SK-N-SH (cell line): ENCODE measurements at regions not wholly inside any gene's neighbourhood (a gene's known extent, or its start where the extent isn't known, plus 50 kb on each side); places are given as distances from the start of the nearest gene placed in this dataset.

Source experiments
- CTCF ChIA-PET: fragments of 300-600, 350-600 bp; formaldehyde crosslinking; extraction: SDS; loops from one replicate; lab custom pipeline; 2021; lab: Yijun Ruan, JAX
- POLR2A ChIA-PET: fragments of 350-600 bp; sonication (Branson Sonifier 250); formaldehyde crosslinking; extraction: SDS; loops from one replicate; lab custom pipeline; 2020; ENCODE audit warnings: antibody characterized with exemption, inconsistent platforms; lab: Yijun Ruan, JAX
- DNase-seq: peaks from one replicate; pipeline ENCODE4 v3.0.0; 2012
- H2AFZ ChIP-seq: fragments of 200-600 bp; sonication (generic); 2 replicates; pipeline ENCODE4 v1.8.1; 2016; ENCODE audit warnings: antibody characterized with exemption, mild to moderate bottlenecking, low read depth
- H3F3A ChIP-seq: fragments of 200-600 bp; sonication (generic); replicated peaks from 2 replicates; pipeline ENCODE3; 2016; ENCODE audit warnings: antibody characterized with exemption, mild to moderate bottlenecking; ENCODE audit not compliant: insufficient read depth
- H3K27ac ChIP-seq, 2 experiments: fragments of 200-500 bp in 1 of 2; fragments of 200-600 bp in 1 of 2; sonication (Bioruptor generic) in 1 of 2; sonication (generic), shearing (Covaris generic) in 1 of 2; 2 replicates each; pipeline versions ENCODE4 v1.5.1 to v1.6.1; 2014 to 2016; ENCODE audit warnings: low read depth in 2 of 2, inconsistent platforms in 1 of 2, low read length in 1 of 2, mild to moderate bottlenecking in 1 of 2, mixed read lengths in 1 of 2
- H3K27me3 ChIP-seq: fragments of 200-600 bp; sonication (generic), shearing (Covaris generic); 2 replicates; pipeline ENCODE4 v1.6.1; 2016; ENCODE audit warnings: mixed run types; ENCODE audit not compliant: insufficient read depth
- H3K36me3 ChIP-seq, 2 experiments: fragments of 200-500 bp in 1 of 2; fragments of 200-600 bp in 1 of 2; sonication (Bioruptor generic) in 1 of 2; sonication (generic) in 1 of 2; replicated peaks in 1 of 2; 2 replicates each; pipeline versions ENCODE3 to v1.5.1; 2014 to 2016; ENCODE audit warnings: low read length in 1 of 2, mild to moderate bottlenecking in 1 of 2; ENCODE audit not compliant: insufficient read depth in 2 of 2, control insufficient read depth in 1 of 2
- H3K4me1 ChIP-seq, 2 experiments: fragments of 200-500 bp in 1 of 2; fragments of 200-600 bp in 1 of 2; sonication (Bioruptor generic) in 1 of 2; sonication (generic), shearing (Covaris generic) in 1 of 2; 2 replicates each; pipeline versions ENCODE4 v1.5.1 to v1.6.1; 2014 to 2016; ENCODE audit warnings: low read depth in 1 of 2, low read length in 1 of 2, mixed run types in 1 of 2; ENCODE audit not compliant: insufficient read depth in 2 of 2, control insufficient read depth in 1 of 2
- H3K4me2 ChIP-seq: fragments of 200-600 bp; sonication (generic), shearing (Covaris generic); 2 replicates; pipeline ENCODE4 v1.6.1; 2017; ENCODE audit warnings: mixed run types
- H3K4me3 ChIP-seq, 2 experiments: fragments of 200-500 bp in 1 of 2; fragments of 200-600 bp in 1 of 2; sonication (Bioruptor generic) in 1 of 2; sonication (generic), shearing (Covaris generic) in 1 of 2; 2 replicates each; pipeline versions ENCODE4 v1.5.1 to v1.8.1; 2014 to 2016; ENCODE audit warnings: low read depth in 2 of 2, inconsistent platforms in 1 of 2, low read length in 1 of 2, mild to moderate bottlenecking in 1 of 2, mixed read lengths in 1 of 2, moderate library complexity in 1 of 2
- H3K79me2 ChIP-seq: fragments of 200-600 bp; sonication (generic); 2 replicates; pipeline ENCODE4 v1.8.1; 2017; ENCODE audit warnings: mild to moderate bottlenecking; ENCODE audit not compliant: insufficient read depth
- H3K9ac ChIP-seq: fragments of 200-600 bp; sonication (generic); 2 replicates; pipeline ENCODE4 v1.6.1; 2017; ENCODE audit warnings: mixed run types
- H3K9me2 ChIP-seq: fragments of 200-600 bp; sonication (generic); 2 replicates; pipeline ENCODE4 v1.6.1; 2017; ENCODE audit warnings: mixed run types
- H3K9me3 ChIP-seq: fragments of 200-600 bp; sonication (generic); 2 replicates; pipeline ENCODE4 v1.6.1; 2017; ENCODE audit warnings: mixed run types, mild to moderate bottlenecking, moderate library complexity
- H4K20me1 ChIP-seq: fragments of 200-600 bp; sonication (generic); 2 replicates; pipeline ENCODE4 v1.6.1; 2017; ENCODE audit warnings: mild to moderate bottlenecking, mixed run types; ENCODE audit not compliant: insufficient read depth
- EP300 ChIP-seq, 2 experiments: IDR thresholded peaks; 2 replicates each; pipeline versions ENCODE4 v1.4.0 to v1.6.1; 2012; ENCODE audit warnings: borderline replicate concordance in 1 of 2, low read depth in 1 of 2, low read length in 1 of 2
- FOSL2 ChIP-seq: IDR thresholded peaks from 2 replicates; pipeline ENCODE4 v1.4.0; 2012; ENCODE audit warnings: low read depth, mild to moderate bottlenecking, moderate library complexity, borderline replicate concordance
- FOXJ3 ChIP-seq: sonication (generic); formaldehyde crosslinking; IDR thresholded peaks from 2 replicates; pipeline ENCODE4 v1.5.1; 2020; ENCODE audit warnings: mild to moderate bottlenecking, missing genetic modification reagents
- GATA2 ChIP-seq: sonication (generic); formaldehyde crosslinking; IDR thresholded peaks from 2 replicates; pipeline ENCODE4 v1.5.0; 2020; ENCODE audit warnings: mild to moderate bottlenecking, missing genetic modification reagents
- NRF1 ChIP-seq: IDR thresholded peaks from 2 replicates; pipeline ENCODE4 v1.6.1; 2012; ENCODE audit warnings: low read depth, mild to moderate bottlenecking, low read length
- PBX3 ChIP-seq: IDR thresholded peaks from 2 replicates; pipeline ENCODE4; 2012
- POLR2AphosphoS5 ChIP-seq: IDR thresholded peaks from 2 replicates; pipeline ENCODE4 v1.6.1; 2012; ENCODE audit warnings: low read depth, low read length
- RCOR1 ChIP-seq: fragments of 150-350 bp; IDR thresholded peaks from 2 replicates; pipeline ENCODE4 v1.6.1; 2017; ENCODE audit warnings: antibody characterized with exemption, low read length
- RXRA ChIP-seq: IDR thresholded peaks from 2 replicates; pipeline ENCODE4 v1.4.0; 2012; ENCODE audit warnings: low read depth, mild to moderate bottlenecking, borderline replicate concordance
- SIN3A ChIP-seq: IDR thresholded peaks from 2 replicates; pipeline ENCODE4 v1.6.1; 2012; ENCODE audit warnings: low read depth, mild to moderate bottlenecking, low read length, moderate library complexity, borderline replicate concordance
- SMC3 ChIP-seq: IDR thresholded peaks from 2 replicates; pipeline ENCODE4 v1.6.1; 2012; ENCODE audit warnings: low read depth, low read length, improper control_type of control experiment
- TAF1 ChIP-seq: IDR thresholded peaks from 2 replicates; pipeline ENCODE4 v1.6.1; 2012; ENCODE audit warnings: low read depth, mild to moderate bottlenecking, low read length, moderate library complexity, borderline replicate concordance
- TCF12 ChIP-seq: IDR thresholded peaks from 2 replicates; pipeline ENCODE4 v1.4.0; 2012
- TEAD4 ChIP-seq: IDR thresholded peaks from 2 replicates; pipeline ENCODE4 v1.4.0; 2012; ENCODE audit warnings: mild to moderate bottlenecking, borderline replicate concordance; ENCODE audit not compliant: insufficient read depth
- WGBS: methylation state at CpG from one replicate; pipeline ENCODE4 v1.1.6; 2017; ENCODE audit warnings: low lambda C conversion rate; 5-methylcytosine and 5-hydroxymethylcytosine counted together
- TF ChIP-seq, protein P1 (sequence below): IDR thresholded peaks from 2 replicates; pipeline ENCODE4 v1.4.0; 2012; ENCODE audit warnings: low read depth, borderline replicate concordance
- TF ChIP-seq, protein P2 (sequence below): fragments of 150-350 bp; IDR thresholded peaks from 2 replicates; pipeline ENCODE4 v1.6.1; 2017; ENCODE audit warnings: antibody characterized with exemption, low read length, low read depth, borderline replicate concordance

DNA sequence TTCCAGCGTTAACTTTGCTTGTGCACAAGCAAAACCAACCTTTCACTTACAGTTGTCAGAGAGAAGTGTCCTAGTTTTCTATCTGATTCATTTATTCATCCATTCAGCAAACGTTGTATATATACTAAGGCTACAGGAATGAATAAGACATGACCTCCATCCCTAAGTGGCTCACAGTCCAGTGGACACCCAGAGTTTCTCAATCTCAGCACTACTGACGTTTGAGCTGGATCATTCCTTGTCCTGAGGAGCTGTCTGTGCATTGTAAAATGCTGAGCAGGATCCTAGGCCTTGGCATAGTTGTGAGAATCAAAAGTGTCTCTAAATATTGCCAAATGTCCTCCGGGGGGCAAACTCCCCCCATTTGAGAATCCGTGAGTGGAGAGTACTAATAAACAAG, 166.7 kb upstream of the PRKCQ start:
- TF ChIP-seq NRF1 (no peak), TEAD4 (no peak), SIN3A (no peak), TCF12 (no peak)
- TF ChIP-seq, protein P1, sequence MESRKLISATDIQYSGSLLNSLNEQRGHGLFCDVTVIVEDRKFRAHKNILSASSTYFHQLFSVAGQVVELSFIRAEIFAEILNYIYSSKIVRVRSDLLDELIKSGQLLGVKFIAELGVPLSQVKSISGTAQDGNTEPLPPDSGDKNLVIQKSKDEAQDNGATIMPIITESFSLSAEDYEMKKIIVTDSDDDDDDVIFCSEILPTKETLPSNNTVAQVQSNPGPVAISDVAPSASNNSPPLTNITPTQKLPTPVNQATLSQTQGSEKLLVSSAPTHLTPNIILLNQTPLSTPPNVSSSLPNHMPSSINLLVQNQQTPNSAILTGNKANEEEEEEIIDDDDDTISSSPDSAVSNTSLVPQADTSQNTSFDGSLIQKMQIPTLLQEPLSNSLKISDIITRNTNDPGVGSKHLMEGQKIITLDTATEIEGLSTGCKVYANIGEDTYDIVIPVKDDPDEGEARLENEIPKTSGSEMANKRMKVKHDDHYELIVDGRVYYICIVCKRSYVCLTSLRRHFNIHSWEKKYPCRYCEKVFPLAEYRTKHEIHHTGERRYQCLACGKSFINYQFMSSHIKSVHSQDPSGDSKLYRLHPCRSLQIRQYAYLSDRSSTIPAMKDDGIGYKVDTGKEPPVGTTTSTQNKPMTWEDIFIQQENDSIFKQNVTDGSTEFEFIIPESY, result no peak
- Histone ChIP-seq H3K36me3 (no peaks in the 10 kb centered on the region), H3K79me2 (no peaks in the 10 kb centered on the region), H3K9me2 (no peaks in the 10 kb centered on the region), H4K20me1 (no peaks in the 10 kb centered on the region), H3K9me3 (no peaks in the 10 kb centered on the region), H3K27me3 (no peaks in the 10 kb centered on the region), H2AFZ (no peak overlapping the region), H3K4me1 (peaks cover 0 to 23% of the 10 kb centered on the region in 2 experiments; a peak in 2 of 4 replicates), H3K27ac (no peak overlapping the region), H3K9ac (no peak overlapping the region), H3F3A (peaks cover 11% of the 10 kb centered on the region), H3K4me2 (no peak overlapping the region), H3K4me3 (no peak overlapping the region)
- POLR2A ChIA-PET, result no interaction called here
- 48% methylated on average over 5 of the region's 5 CpGs for WGBS
- DNase-seq, result no peak
- CTCF ChIA-PET, result no interaction called here

- 86% methylated on average over 4 of the region's 4 CpGs for WGBS
- POLR2A ChIA-PET, result no interaction called here
Observed at GRCh38 chr10:6743291-6743849, 163.3 kb upstream of the PRKCQ start.

More at GRCh38 chr10:6743291-6743849, 163.3 kb upstream of the PRKCQ start:
- CTCF ChIA-PET, result no interaction called here
- H3K9me3 ChIP-seq, result no peaks in the 10 kb centered on the region
- H3K9me2 ChIP-seq, result no peaks in the 10 kb centered on the region
- DNase-seq, result no peak
- H3K79me2 ChIP-seq, result no peaks in the 10 kb centered on the region
- H3K36me3 ChIP-seq, result no peaks in the 10 kb centered on the region
- no peak overlapping the region for H3K4me3 ChIP-seq
- TF ChIP-seq POLR2AphosphoS5 (no peak), TCF12 (no peak), PBX3 (no peak), SMC3 (no peak), GATA2 (CRISPR knock-in tag) (no peak), FOSL2 (no peak), SIN3A (no peak), TAF1 (no peak), RCOR1 (no peak), EP300 (IDR thresholded peaks at IDR 0.05; ENCODE audit: borderline replicate concordance in 1 of 2, low read depth in 1 of 2, low read length in 1 of 2) (no peak), RXRA (no peak), FOXJ3 (CRISPR knock-in tag) (no peak)
- TF ChIP-seq, protein P2, sequence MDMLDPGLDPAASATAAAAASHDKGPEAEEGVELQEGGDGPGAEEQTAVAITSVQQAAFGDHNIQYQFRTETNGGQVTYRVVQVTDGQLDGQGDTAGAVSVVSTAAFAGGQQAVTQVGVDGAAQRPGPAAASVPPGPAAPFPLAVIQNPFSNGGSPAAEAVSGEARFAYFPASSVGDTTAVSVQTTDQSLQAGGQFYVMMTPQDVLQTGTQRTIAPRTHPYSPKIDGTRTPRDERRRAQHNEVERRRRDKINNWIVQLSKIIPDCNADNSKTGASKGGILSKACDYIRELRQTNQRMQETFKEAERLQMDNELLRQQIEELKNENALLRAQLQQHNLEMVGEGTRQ, result no peak
- H3K4me1 ChIP-seq, result peaks cover 0 to 6% of the 10 kb centered on the region in 2 experiments; a peak in 2 of 4 replicates
- H4K20me1 ChIP-seq, result no peaks in the 10 kb centered on the region
- no peak overlapping the region for H2AFZ ChIP-seq
- H3K27me3 ChIP-seq, result no peaks in the 10 kb centered on the region
- no peak overlapping the region for H3K9ac ChIP-seq
- no peak overlapping the region for H3K27ac ChIP-seq
- H3K4me2 ChIP-seq, result no peak overlapping the region
- H3F3A ChIP-seq, result peaks cover under 1% of the 10 kb centered on the region
